ENCODE measurements at regions not wholly inside any gene's neighbourhood (a gene's known extent, or its start where the extent isn't known, plus 50 kb on each side); places are given as distances from the start of the nearest gene placed in this dataset.

DNA sequence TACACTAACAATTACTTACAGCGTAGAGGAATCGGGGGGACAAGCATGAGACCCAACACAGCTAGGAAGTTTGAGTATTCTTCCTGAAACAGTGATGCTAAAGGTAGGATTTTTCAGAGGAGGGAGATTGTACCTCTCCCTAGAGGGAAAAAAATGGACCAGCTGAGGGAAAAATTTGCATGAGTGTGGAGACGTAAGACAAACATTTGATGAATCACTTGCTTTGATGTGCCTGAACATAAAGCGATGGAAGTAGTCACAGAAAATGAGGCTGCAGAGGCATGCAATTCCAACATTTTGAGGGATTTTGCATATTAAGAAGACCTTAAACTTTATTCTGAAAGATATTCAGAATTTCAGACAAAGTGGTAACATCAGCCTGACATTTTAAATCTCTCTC is 102.2 kb downstream of the COL6A6 start:
- H3K4me1 Mint-ChIP-seq (ENCODE audit: low read depth): no peaks in the 10 kb centered on the region
- no peak overlapping the region for H3K4me3 Mint-ChIP-seq
- POLR2A ChIA-PET: no interaction called here
- ATAC-seq (no peak), DNase-seq (no peak)
- CTCF ChIA-PET: no interaction called here
- peaks cover 2% of the 10 kb centered on the region for H3K27me3 Mint-ChIP-seq (ENCODE audit: low read depth)
- H3K36me3 Mint-ChIP-seq (ENCODE audit: low read depth): no peaks in the 10 kb centered on the region
- H3K9me3 Mint-ChIP-seq (ENCODE audit: insufficient read depth): no peaks in the 10 kb centered on the region
- H3K27ac Mint-ChIP-seq: no peak overlapping the region

DNA sequence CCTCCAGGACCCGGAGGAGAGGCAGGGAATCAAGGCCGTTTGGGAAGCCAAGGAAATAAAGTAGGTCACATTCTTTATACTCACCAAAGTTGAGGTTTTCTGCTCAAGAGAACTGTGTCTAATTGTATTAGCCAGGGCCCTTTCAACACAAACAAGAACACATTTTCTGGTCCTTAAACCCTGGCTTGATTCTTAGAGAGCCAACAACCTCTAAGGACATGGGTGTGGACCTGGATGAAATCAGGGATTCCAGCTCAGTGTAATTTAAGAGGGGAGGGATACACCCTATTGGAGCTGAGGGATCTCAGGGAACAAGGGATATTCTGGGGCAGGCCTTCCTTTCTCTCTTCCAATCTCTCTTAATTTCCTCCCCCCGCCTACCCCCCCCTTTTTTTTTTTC is 104.8 kb downstream of the COL6A6 start:
- Mint-ChIP-seq H3K4me3 (no peak overlapping the region), H3K36me3 (ENCODE audit: low read depth) (no peaks in the 10 kb centered on the region), H3K4me1 (ENCODE audit: low read depth) (no peaks in the 10 kb centered on the region), H3K27ac (no peak overlapping the region), H3K27me3 (ENCODE audit: low read depth) (peaks cover 1% of the 10 kb centered on the region), H3K9me3 (ENCODE audit: insufficient read depth) (no peaks in the 10 kb centered on the region)
- ChIA-PET POLR2A (no interaction called here), CTCF (no interaction called here)
- DNase-seq: no peak
- ATAC-seq: no peak

DNA sequence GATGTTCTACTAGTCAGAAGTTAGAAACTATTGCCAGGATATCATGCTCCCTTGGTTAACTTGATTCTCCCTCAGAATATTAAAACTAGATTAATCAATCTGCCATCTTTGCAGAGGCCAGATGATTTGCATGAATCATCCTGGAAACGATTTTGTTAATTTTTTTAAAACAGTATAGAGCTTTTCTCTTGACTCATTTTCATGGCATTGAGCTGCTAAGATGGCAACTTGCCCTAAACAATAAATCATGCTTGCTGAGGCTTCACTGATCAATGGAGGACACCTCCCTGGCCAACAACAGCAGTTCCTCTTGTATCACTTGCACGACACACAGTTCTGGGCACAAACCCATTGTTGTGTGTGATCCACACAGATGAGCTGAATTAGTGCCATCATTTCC is 109.1 kb downstream of the COL6A6 start:
- no peak for ATAC-seq
- no peaks in the 10 kb centered on the region for H3K36me3 Mint-ChIP-seq (ENCODE audit: low read depth)
- CTCF ChIA-PET: no interaction called here
- no peak overlapping the region for H3K4me3 Mint-ChIP-seq
- POLR2A ChIA-PET: no interaction called here
- no peaks in the 10 kb centered on the region for H3K9me3 Mint-ChIP-seq (ENCODE audit: insufficient read depth)
- H3K27ac Mint-ChIP-seq: no peak overlapping the region
- H3K27me3 Mint-ChIP-seq (ENCODE audit: low read depth): peaks cover 1% of the 10 kb centered on the region
- no peaks in the 10 kb centered on the region for H3K4me1 Mint-ChIP-seq (ENCODE audit: low read depth)
- DNase-seq: no peak

DNA sequence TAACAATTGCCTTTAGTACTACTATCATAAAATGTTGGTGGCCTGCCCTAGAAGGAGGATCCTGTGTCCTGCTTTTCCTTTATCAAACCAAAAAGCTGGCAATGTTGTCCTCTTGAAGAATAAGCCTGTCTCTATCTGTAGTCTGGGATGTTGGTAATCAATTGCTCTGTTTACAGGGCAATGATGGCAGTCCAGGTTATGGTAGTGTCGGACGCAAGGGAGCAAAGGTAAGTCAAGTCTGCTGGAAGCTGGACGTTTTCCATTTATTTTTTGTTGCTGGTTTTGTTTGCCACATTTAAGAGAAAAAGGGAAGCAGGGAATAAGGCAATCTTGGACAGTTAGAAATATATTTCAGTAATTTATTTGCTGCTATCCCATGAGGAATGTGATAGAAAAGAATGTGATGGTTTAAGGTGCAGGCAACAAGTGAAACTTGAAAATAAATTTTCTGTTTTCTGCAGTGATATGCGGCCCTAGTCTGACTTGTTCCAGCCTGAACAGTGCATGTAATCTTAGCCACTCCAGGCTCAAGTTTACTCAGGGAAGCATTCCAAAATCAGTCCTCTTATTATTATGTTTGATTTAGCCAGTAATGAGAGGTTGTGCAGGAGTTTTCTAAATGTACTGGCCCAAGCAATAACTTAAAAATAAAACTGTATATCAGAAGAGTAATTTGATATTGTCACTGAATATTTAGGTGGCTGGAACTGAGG is 110.3 kb downstream of the COL6A6 start:
- H3K4me3 Mint-ChIP-seq: no peak overlapping the region
- CTCF ChIA-PET: no interaction called here
- ATAC-seq: no peak
- DNase-seq: no peak
- peaks cover 1% of the 10 kb centered on the region for H3K27me3 Mint-ChIP-seq (ENCODE audit: low read depth)
- no peaks in the 10 kb centered on the region for H3K9me3 Mint-ChIP-seq (ENCODE audit: insufficient read depth)
- H3K27ac Mint-ChIP-seq: no peak overlapping the region
- H3K4me1 Mint-ChIP-seq (ENCODE audit: low read depth): no peaks in the 10 kb centered on the region
- POLR2A ChIA-PET: no interaction called here
- H3K36me3 Mint-ChIP-seq (ENCODE audit: low read depth): no peaks in the 10 kb centered on the region

GRCh38 chr3:130627882-130628281 is 110.9 kb downstream of the COL6A6 start:
- DNase-seq: no peak
- ChIA-PET POLR2A (no interaction called here), CTCF (no interaction called here)
- H3K27ac Mint-ChIP-seq: no peak overlapping the region
- H3K4me1 Mint-ChIP-seq (ENCODE audit: low read depth): no peaks in the 10 kb centered on the region
- no peaks in the 10 kb centered on the region for H3K36me3 Mint-ChIP-seq (ENCODE audit: low read depth)
- H3K4me3 Mint-ChIP-seq: no peak overlapping the region
- peaks cover 1% of the 10 kb centered on the region for H3K27me3 Mint-ChIP-seq (ENCODE audit: low read depth)
- no peaks in the 10 kb centered on the region for H3K9me3 Mint-ChIP-seq (ENCODE audit: insufficient read depth)
- ATAC-seq: no peak
